DOHH2 (cell line): ENCODE measurements at regions not wholly inside any gene's neighbourhood (a gene's known extent, or its start where the extent isn't known, plus 50 kb on each side); places are given as distances from the start of the nearest gene placed in this dataset.

ENCODE experiments used
- EZH2phosphoT487 ChIP-seq: fragments of 200-600 bp; sonication (generic); IDR thresholded peaks from 2 replicates; pipeline ENCODE4 v1.6.1; 2017; ENCODE audit warnings: borderline replicate concordance, mild to moderate bottlenecking, antibody characterized with exemption, low read length, moderate library complexity, mixed read lengths
- TF ChIP-seq, protein P1 (sequence below): fragments of 200-600 bp; sonication (generic); IDR thresholded peaks from one replicate; pipeline ENCODE4 v1.5.1; 2014; ENCODE audit warnings: antibody characterized with exemption, mild to moderate bottlenecking, low read depth, low read length; ENCODE audit not compliant: poor library complexity, severe bottlenecking

DNA sequence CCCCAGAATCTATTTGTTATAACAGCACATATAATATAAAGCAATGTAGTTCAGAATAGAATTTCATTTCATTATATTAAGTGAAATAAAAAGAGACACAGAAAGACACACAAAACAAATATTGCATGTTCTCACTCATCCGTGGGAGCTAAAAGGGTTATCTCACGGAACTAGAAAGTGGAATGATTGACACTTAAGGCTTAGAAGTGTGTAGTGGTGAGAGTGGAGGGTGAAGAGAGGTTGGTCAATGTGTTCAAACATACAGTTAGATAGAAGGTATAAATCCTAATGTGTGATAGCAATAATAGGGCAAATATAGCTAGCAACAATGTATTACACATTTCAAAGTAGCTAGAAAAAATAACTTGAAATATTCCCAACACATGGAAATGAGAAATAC, 1001.7 kb upstream of the TMPRSS15 start:
- TF ChIP-seq, protein P1, sequence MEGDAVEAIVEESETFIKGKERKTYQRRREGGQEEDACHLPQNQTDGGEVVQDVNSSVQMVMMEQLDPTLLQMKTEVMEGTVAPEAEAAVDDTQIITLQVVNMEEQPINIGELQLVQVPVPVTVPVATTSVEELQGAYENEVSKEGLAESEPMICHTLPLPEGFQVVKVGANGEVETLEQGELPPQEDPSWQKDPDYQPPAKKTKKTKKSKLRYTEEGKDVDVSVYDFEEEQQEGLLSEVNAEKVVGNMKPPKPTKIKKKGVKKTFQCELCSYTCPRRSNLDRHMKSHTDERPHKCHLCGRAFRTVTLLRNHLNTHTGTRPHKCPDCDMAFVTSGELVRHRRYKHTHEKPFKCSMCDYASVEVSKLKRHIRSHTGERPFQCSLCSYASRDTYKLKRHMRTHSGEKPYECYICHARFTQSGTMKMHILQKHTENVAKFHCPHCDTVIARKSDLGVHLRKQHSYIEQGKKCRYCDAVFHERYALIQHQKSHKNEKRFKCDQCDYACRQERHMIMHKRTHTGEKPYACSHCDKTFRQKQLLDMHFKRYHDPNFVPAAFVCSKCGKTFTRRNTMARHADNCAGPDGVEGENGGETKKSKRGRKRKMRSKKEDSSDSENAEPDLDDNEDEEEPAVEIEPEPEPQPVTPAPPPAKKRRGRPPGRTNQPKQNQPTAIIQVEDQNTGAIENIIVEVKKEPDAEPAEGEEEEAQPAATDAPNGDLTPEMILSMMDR: no peak
- no peak for TF ChIP-seq EZH2phosphoT487
